HG03575 (cell line): ENCODE measurements at regions not wholly inside any gene's neighbourhood (a gene's known extent, or its start where the extent isn't known, plus 50 kb on each side); places are given as distances from the start of the nearest gene placed in this dataset.

Experiments
- ATAC-seq: cut with Tn5 transposase; IDR thresholded peaks from one replicate; pipeline ENCODE4 v1.9.1; 2021; ENCODE audit not compliant: unreplicated experiment, insufficient number of reproducible peaks, low FRiP score; ENCODE audit errors: extremely low read depth

GRCh38 chr20:21798384-21798783 lies 92.9 kb downstream of the PAX1 start:
- ATAC-seq: no peak

- ATAC-seq: no peak
These were observed 90.6 kb downstream of the PAX1 start for GRCh38 chr20:21796059-21796458.

DNA sequence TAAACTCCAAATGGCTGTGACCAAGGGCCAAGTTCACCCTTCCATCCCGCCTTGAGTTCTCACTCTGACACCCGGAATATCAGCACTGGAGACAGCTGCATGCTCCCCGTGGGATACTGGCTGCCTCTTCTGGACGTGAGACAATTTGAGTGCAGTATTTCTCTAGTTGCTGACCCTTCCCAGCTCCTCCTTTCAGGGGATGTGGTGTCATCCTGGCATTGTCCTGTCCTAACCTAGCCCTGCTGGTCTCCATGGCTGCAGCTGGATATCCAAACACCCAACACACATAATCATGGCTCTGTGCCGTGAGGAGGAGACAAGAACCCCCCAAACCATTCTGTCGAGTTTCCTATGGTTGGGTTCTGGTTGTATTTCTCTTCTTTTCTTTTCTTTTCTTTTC lies 82.6 kb downstream of the PAX1 start:
- no peak for ATAC-seq

DNA sequence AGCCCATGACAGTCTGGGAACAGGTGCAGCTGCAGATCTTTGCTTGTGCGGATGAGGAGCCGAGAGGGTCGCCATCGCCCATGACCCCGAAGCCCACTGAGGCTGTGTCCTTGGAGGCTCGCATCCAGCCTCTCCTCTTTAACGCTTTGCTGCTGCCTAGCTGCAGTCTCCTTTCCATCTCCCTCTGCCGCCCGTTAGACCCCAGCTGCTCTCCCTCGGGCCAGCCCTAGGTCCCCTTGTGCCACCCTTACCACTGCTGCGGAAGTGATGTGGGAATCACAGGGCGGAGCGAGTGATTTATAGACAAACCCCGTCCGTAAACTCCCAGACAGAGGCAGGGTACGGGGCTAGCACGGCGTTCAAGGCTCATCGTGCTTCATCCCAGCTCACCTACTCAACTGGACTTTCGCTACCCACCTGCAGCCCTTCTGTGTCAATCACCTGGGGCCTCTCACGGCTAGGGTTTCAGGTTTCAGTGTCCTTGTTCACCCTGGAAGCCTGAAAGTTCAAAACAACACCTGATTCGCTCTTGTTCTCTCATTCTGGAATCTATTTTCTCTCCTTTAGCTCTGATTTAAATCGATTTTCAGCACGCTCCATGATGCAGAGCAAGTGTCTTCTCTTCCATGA lies 76.1 kb downstream of the PAX1 start:
- ATAC-seq: no peak

- no peak for ATAC-seq
These were observed 75.1 kb downstream of the PAX1 start for GRCh38 chr20:21780528-21780927.
